ENCODE measurements at regions not wholly inside any gene's neighbourhood (a gene's known extent, or its start where the extent isn't known, plus 50 kb on each side); places are given as distances from the start of the nearest gene placed in this dataset.

GRCh38 chr1:184919892-184920291, 54.4 kb downstream of the NIBAN1 start:
- no peak for DNase-seq

DNA sequence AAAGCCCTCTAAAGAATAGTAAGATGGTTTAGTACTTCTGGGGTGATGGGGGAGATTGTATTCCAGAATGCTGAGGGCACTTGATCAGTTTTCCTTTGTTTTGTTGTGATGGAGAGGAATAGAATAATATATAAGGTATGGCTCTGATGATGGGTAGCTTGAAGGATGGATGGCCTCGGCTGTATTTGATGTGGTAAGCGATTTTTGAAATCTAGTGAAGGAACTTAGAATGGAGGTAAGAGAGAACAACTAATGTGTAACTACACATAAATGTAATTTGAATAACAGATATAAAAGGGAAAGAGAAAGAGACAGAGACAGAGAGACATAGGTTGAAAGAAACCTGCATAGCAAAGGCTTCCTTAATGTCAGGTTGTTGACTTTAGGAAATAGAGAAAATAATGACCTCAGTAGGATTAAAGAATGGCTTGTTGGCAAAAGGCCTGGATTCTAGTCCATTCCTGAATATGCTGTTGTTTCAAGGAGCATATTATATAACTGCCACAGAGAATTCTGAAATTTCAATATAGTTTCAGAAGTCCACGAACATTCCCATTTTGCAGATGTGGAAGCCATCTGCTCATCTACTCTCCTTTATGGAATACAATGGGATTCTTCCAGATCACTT, 58.7 kb downstream of the NIBAN1 start:
- no peak for DNase-seq

DNA sequence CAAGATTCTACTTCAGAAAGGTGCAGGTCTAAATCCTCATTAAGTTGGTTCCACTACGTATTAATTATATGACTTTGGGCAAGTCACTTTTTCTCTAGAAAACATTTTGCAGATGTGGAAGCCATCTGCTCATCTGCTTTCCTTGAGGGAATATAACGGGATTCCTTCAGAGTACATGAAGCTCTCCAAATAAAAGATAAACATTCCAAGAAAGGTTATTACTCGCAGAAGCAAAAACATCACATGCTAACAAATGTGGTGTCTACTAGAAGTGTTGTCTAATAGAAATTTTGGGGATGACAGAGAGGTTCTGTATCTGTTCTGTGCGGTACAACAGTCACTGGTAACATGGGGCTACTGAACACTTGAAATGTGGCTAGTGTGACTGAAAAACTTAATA, 60.2 kb downstream of the NIBAN1 start:
- no peak for DNase-seq

GRCh38 chr1:184912392-184912791, 61.9 kb downstream of the NIBAN1 start:
- no peak for DNase-seq

DNA sequence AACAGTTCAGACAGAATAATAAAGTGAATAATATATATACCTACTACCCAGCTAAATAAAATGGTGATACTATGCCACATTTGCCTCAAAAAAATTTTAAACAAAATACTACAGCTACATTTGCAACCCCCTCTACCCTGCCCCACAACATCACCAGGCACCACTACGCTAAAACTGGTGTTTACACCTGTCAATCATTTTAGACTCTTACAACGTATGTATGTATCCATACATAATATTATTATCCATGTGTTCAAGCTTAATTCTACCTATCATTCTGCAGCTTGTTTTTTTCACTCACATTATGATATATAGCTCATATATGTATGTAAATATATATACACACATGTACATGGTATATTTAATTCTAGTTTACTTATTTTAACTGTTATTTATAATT, 62.5 kb downstream of the NIBAN1 start:
- DNase-seq: no peak

DNA sequence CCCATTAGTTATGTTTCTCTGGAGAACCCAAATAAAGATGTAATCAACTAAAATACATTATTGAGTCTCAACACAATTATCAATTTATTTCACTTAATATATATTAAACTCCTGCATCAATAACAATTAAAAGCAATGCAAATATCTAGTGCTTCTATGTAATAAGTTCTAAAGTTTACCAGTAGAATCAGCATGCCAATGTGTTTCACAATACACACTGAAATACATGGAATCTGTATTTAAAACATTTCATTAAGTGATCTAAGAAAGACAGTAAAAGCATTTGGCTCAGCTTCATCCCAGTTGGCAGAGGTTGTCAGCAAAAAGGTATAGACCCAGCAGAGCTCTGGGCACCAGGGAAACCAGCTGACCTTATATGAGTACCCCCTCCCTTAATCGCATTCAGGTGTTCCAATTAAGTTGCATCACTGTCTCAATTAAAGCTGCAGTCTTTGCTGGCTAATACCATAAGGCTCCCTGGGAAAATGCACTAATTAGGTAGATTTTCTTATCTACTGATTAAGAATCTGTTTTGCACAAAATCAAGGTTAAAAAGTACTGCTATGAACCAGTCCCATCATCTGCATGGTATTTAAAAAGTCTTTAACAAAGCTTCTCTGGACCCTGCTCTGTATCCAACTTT, 63.1 kb downstream of the NIBAN1 start:
- no peak for DNase-seq

- no peak for DNase-seq
Observed at GRCh38 chr1:184910691-184911091, 63.6 kb downstream of the NIBAN1 start.

DNA sequence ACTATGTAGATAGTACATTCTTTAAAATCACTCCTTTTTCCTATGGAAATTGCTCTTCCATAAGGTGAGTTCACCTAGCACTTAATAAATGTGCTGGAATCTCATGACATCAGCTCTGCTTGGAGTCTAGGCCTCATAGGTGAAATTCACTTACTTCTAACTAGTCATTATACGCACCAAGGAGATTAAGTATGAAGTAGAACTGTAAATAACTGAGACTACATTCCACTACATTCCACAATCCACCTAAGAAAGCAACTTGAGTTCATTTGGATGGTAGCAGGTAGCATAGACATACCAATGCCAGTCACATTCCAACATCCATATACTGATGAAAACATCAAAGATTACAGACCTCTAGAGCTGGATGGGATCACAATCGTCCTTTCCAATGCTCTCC, 64.3 kb downstream of the NIBAN1 start:
- DNase-seq: no peak

- DNase-seq: no peak
Observed at GRCh38 chr1:184909019-184909418, 65.3 kb downstream of the NIBAN1 start.

DNA sequence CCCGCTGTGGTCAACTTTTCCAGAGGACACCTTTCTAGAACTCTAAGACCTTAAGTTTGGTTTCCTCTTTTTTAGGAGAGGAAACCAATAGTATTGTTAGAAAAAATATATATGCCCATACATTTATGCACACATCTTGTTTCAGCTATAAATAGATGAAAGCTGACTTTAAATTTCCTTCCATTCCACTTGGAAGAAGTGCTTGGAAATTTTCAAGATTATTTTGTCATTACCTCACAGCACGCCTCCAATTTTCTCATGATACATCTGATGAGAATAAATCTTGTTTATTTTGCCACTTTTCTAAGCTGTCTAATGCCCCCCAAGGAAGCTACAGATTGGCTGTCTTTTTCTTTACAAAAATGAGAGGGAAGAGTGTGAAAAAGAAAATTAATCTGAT, 65.8 kb downstream of the NIBAN1 start:
- DNase-seq: no peak

DNA sequence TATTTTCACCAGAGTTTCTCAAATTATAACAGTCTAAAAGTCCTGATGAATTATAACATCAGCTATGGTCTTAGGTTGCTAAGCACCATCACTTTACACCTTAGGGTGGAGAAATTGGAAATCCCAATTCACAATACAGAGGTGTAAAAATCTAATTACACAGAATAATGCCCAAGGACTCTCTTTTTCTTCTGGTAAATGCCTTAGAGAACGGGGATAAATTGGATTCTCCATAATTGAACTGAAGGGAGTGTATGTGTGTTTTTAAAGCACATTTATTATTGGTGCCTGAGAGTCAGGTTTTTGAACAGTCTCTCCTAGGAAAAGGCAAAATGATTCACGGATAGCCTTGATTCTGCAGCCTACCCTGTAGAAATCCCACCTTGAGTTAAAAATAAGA, 66.8 kb downstream of the NIBAN1 start:
- DNase-seq: no peak

DNA sequence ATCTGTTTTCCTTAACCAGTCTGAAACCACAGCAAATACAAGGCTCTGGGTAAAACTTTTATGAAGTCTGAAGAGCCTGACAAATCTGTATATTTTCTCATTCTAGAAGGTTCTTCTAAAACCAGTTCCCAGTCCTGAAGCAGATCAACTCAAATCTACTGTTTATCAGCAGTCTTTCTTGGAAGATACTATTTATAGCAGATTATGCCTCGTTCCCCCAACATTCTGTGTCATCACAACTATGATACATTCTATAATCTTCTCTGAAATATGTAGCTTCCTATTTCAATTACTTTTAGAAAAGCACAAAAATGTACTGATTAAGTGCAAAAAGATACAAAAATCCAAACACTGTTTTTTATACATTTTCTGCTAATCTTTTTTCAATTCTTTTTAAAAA, 67.5 kb downstream of the NIBAN1 start:
- no peak for DNase-seq

DNA sequence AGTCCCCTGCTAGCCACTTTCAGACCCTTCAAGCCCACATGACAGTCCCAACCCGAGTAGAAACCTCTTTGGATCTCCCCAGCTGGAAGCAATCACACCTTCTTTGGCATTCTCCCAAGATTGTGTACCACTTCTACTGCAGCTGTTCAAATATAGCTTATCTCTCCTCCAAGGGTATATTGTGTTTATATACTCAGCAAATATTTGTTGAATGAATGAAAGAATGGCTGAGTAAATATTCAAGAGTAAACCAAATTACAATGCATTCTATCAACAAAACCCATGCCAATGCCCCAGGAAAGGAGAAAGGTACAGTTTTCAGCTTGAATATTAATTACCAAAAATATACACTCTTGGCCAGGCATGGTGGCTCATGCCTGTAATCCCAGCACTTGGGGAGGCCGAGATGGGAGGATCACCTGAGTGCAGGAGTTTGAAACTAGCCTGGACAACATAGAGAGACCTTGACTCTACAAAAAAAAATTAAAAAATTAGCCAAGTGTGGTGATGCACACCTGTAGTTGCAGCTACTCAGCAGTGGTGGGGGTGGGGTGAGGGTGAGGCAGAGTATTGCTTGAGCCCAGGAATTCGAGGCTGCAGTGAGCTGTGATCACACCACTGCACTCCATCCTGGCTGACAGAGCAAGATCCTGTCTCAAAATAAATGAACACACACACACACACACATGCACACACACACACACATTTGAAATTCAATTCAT, 68.5 kb downstream of the NIBAN1 start:
- peak; percentile 98 for DNase-seq

DNA sequence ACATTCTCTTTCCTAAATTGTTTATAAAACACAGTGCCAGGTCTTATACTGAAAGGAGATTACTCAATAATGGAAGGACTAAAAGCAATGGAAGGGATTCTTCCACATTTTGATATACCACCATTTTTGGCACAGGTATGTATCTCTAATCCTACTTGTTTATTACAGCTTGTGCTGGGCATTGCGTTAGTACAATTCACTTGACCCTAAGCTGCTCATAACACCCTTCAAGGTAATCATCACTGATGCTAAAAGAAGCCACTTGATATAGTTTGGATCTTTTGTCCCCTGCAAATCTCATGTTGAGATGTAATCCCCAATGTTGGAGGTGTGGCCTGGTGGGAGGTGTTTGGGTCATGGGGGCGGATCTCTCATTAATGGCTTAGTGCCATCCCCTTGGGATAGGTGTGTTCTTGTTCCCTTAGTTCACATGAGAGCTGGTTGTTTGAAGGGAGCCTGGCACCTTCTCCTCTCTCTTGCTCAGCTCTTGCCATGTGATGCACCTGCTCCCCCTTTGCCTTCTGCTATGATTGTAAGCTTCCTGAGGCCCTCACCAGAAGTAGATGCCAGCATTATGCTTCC, 71.1 kb downstream of the NIBAN1 start:
- DNase-seq: no peak

GRCh38 chr1:184900507-184900906, 73.8 kb downstream of the NIBAN1 start:
- DNase-seq: no peak

DNA sequence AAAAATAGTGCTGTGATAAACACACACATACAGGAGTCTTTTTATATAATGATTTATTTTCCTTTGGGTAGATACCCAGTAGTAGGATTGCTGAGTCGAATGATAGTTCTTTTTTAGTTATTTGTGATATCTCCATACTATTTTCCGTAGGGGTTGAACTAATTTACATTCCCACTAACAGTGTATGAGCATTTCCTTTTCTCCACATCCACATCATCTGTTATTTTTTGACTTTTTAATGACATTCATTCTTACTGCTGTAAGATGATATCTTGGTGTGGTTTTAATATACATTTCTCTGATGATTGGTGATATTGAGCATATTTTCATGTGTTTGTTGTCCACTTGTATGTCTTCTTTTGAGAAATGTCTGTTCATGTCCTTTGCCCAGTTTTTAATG, 78.3 kb downstream of the NIBAN1 start:
- no peak for DNase-seq

- no peak for DNase-seq
Observed at GRCh38 chr1:184895086-184895485, 79.2 kb downstream of the NIBAN1 start.

GRCh38 chr1:184893695-184894094, 80.6 kb downstream of the NIBAN1 start:
- no peak for DNase-seq

DNA sequence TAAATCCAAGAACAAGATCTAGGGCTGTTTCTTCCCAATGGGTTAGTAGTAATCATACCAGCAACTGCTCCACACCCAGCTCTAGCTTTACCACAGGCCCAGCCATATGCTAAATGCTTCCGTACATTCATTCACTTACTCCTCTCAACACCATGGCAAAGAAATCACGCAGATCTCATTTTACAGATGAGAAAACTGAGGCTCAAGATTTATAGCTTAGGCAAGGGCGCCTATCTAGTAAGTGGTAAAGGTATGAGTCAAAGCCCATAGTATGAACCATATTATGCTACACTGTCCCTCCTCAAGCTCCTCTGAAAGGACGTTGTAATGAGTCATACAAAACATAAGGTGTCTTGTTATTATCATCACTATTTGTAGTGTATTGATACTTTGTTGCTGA, 82.2 kb downstream of the NIBAN1 start:
- no peak for DNase-seq

- no peak for DNase-seq
Observed at GRCh38 chr1:184891440-184891839, 82.9 kb downstream of the NIBAN1 start.

DNA sequence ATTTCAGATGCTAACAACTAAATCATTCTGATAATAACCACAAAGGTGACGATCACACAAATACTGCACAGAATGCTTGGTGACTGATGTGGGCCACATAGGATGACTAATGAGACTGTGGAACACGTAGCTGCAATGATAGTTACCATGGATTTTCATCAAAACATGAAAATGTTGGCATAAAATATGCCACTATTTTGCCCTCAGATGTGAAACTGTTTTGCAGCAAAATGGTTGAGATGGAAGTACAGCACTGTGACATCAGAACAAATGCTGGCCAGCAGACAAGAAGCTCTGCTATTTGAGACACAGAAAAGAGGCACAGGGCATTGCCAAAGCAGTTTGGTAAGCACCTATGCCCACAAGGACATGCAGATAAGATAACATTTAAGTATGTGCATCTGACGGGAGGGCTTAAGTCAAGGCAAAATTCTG, 83.8 kb downstream of the NIBAN1 start:
- no peak for DNase-seq

- no peak for DNase-seq
Observed at GRCh38 chr1:184889902-184890301, 84.4 kb downstream of the NIBAN1 start.

GRCh38 chr1:184889166-184889565, 85.1 kb downstream of the NIBAN1 start:
- DNase-seq: no peak

DNA sequence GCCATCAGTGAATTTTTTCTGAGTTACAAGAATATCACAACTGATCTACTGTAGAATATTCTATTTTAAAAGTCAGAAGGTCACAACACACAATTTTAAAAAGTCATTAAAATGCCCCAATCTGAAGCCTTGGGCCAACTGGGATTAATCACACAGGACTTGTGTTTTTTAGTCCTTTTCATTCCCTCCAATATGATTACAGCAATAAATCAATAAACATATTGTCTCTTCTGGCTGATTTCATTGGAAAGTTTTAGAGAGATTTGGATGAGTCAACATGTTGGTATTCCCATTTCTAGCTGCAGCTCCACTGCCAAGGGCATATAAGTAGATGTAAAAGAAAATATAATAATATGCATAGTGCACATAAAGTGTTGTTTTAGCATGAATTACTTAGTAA, 85.8 kb downstream of the NIBAN1 start:
- DNase-seq: no peak
